HepG2 (cell line): ENCODE measurements at regions not wholly inside any gene's neighbourhood (a gene's known extent, or its start where the extent isn't known, plus 50 kb on each side); places are given as distances from the start of the nearest gene placed in this dataset.

Experiments used
- AGO1 ChIP-seq: fragments of 200-400 bp; formaldehyde crosslinking; IDR thresholded peaks from 2 replicates; pipeline ENCODE4 v1.6.1; 2017; ENCODE audit warnings: mild to moderate bottlenecking, low read depth, low read length, moderate library complexity; ENCODE audit not compliant: poor library complexity, severe bottlenecking
- ATF2 ChIP-seq: sonication (generic); formaldehyde crosslinking; IDR thresholded peaks from 2 replicates; pipeline ENCODE4 v1.4.0; 2020; ENCODE audit warnings: missing genetic modification reagents
- ELK4 ChIP-seq: sonication (generic); formaldehyde crosslinking; IDR thresholded peaks from 2 replicates; pipeline ENCODE4 v1.9.0; 2021; ENCODE audit warnings: missing genetic modification reagents, borderline replicate concordance
- FOXO4 ChIP-seq: sonication (generic); formaldehyde crosslinking; conservative IDR thresholded peaks from 2 replicates; pipeline ENCODE4 v1.8.1; 2023; ENCODE audit warnings: missing genetic modification reagents
- HOXA7 ChIP-seq: sonication (generic); formaldehyde crosslinking; IDR thresholded peaks from 2 replicates; pipeline ENCODE4 v1.8.1; 2022; ENCODE audit warnings: mild to moderate bottlenecking, missing genetic modification reagents, moderate library complexity
- MIXL1 ChIP-seq: IDR thresholded peaks from 2 replicates; pipeline ENCODE4 v1.6.1; 2016
- SRSF4 ChIP-seq: fragments of 200-400 bp; formaldehyde crosslinking; IDR thresholded peaks from one replicate; pipeline ENCODE4 v1.6.1; 2018; ENCODE audit warnings: mild to moderate bottlenecking, low read depth, low read length, moderate library complexity; ENCODE audit not compliant: poor library complexity, severe bottlenecking
- ZNF562 ChIP-seq: sonication (generic); formaldehyde crosslinking; IDR thresholded peaks from 2 replicates; pipeline ENCODE4 v1.8.0; 2022; ENCODE audit warnings: missing genetic modification reagents, borderline replicate concordance
- ZNF652 ChIP-seq: IDR thresholded peaks from 2 replicates; pipeline ENCODE4 v1.6.1; 2016; ENCODE audit warnings: low read depth, borderline replicate concordance
- TF ChIP-seq, protein P1 (sequence below): IDR thresholded peaks from 2 replicates; pipeline ENCODE4 v1.6.1; 2016; ENCODE audit warnings: low read depth

DNA sequence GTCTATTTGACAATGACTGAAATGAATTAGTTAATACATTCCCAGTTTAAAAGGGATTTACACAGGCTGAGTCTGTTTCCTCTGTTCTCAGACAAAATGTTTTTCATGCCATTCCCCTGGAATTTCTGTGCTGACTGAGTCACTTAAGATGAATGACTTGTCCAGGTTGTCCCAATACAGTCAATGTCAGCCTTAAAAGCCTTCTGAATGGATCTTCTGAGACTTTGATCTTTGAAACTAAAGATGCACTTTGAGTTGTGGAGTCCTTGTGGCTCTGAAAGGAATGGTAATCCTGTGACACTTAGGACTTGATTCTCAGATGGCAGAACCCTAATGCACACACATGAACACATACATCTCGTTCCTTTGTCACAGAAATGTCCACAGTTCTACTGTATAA, 622.2 kb upstream of the GRID2 start (continued):
- TF ChIP-seq, protein P1, sequence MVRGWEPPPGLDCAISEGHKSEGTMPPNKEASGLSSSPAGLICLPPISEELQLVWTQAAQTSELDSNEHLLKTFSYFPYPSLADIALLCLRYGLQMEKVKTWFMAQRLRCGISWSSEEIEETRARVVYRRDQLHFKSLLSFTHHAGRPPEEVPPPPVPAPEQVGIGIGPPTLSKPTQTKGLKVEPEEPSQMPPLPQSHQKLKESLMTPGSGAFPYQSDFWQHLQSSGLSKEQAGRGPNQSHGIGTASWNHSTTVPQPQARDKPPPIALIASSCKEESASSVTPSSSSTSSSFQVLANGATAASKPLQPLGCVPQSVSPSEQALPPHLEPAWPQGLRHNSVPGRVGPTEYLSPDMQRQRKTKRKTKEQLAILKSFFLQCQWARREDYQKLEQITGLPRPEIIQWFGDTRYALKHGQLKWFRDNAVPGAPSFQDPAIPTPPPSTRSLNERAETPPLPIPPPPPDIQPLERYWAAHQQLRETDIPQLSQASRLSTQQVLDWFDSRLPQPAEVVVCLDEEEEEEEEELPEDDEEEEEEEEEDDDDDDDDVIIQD (CRISPR knock-in tag) = no peak
- no peak for TF ChIP-seq AGO1
- no peak for TF ChIP-seq ZNF652
- TF ChIP-seq FOXO4 = no peak
- TF ChIP-seq ATF2 (CRISPR knock-in tag) = no peak
- no peak for TF ChIP-seq SRSF4
- TF ChIP-seq ELK4 (CRISPR knock-in tag) = no peak
- TF ChIP-seq HOXA7 (CRISPR knock-in tag) = no peak
- TF ChIP-seq MIXL1 = no peak
- no peak for TF ChIP-seq ZNF562 (CRISPR knock-in tag)
